Activated B cell treated with CpG ODN at 0.5 μM for 24 hours (primary cell): ENCODE measurements at regions not wholly inside any gene's neighbourhood (a gene's known extent, or its start where the extent isn't known, plus 50 kb on each side); places are given as distances from the start of the nearest gene placed in this dataset.

Source experiments
- ATAC-seq: fragments of 200-7000 bp; cut with Tn5 transposase; one replicate; pipeline ENCODE4 v1.10.0; 2021; ENCODE audit warnings: low read depth, mild to moderate bottlenecking, moderate library complexity
- CTCF ChIA-PET: fragments of 350-600 bp; sonication (Branson Sonifier 250); formaldehyde crosslinking; loops from one replicate; lab custom pipeline; 2021; ENCODE audit warnings: antibody characterized with exemption; lab: Charles Lee
- POLR2A ChIA-PET: fragments of 350-600 bp; sonication (Branson Sonifier 250); formaldehyde crosslinking; loops from one replicate; lab custom pipeline; 2021; ENCODE audit warnings: antibody characterized with exemption; lab: Charles Lee
- DNase-seq: peaks from one replicate; pipeline ENCODE4 v3.0.0; 2022
- H3K27ac Mint-ChIP-seq: one replicate; pipeline ENCODE4 v1.8.0; 2020; ENCODE audit warnings: mixed read lengths
- H3K27me3 Mint-ChIP-seq: one replicate; pipeline ENCODE4 v1.8.0; 2021; ENCODE audit warnings: mixed read lengths
- H3K36me3 Mint-ChIP-seq: one replicate; pipeline ENCODE4 v1.8.0; 2021; ENCODE audit warnings: low read depth, mixed read lengths
- H3K4me1 Mint-ChIP-seq: one replicate; pipeline ENCODE4 v1.8.0; 2021; ENCODE audit warnings: mixed read lengths
- H3K4me3 Mint-ChIP-seq: one replicate; pipeline ENCODE4 v1.8.0; 2020; ENCODE audit warnings: mild to moderate bottlenecking, mixed read lengths
- H3K9me3 Mint-ChIP-seq: one replicate; pipeline ENCODE4 v1.8.0; 2020; ENCODE audit warnings: mixed read lengths
- CTCF ChIP-seq: fragments of 200-600 bp; IDR thresholded peaks from one replicate; pipeline ENCODE4 v1.8.0; 2022; ENCODE audit warnings: antibody characterized with exemption, mild to moderate bottlenecking
- intact Hi-C: fragments of 100-400 bp; cut with micrococcal nuclease; formaldehyde crosslinking; loops from one replicate; pipeline ENCODE4 v1.15.1; 2024

GRCh38 chr4:11596989-11597388, 168.3 kb upstream of the HS3ST1 start:
- CTCF ChIA-PET: no interaction called here
- Mint-ChIP-seq H3K36me3 (no peaks in the 10 kb centered on the region), H3K27me3 (no peaks in the 10 kb centered on the region), H3K4me3 (no peak overlapping the region), H3K27ac (no peak overlapping the region), H3K9me3 (no peaks in the 10 kb centered on the region), H3K4me1 (peaks cover 8% of the 10 kb centered on the region)
- ATAC-seq (no peak), DNase-seq (no peak)
- TF ChIP-seq CTCF: no peak
- intact Hi-C loops: no loop called here
- POLR2A ChIA-PET: no interaction called here

DNA sequence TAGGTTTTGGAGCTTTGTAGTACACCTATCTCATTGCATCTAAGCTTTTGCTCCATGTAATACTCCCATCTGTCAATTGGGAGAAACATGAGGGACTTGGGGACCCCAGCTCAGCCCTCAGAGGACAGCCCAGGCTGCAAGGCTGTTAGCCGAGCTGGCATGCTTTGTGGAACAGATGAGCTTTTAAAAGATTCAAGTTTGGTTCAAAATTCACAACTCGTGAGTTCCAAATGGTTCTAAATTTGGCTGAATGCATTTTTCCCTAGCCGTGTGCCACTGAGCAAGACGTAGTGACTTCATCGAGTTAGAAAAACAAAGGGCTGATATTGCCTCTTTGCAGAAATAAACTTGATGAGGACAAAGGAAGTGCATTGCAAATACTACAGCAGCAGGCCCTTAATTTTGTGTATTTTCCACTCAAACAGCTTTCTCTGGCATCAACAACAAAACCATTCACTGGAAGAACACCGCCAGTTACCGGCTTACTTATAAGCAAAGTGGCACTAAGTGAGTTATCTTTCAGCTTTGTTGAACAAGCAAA, 165.0 kb upstream of the HS3ST1 start:
- ChIA-PET POLR2A (no interaction called here), CTCF (no interaction called here)
- intact Hi-C loops: no loop called here
- TF ChIP-seq CTCF: no peak
- DNase-seq (no peak), ATAC-seq (no peak)
- H3K4me3 Mint-ChIP-seq: no peak overlapping the region
- no peaks in the 10 kb centered on the region for H3K9me3 Mint-ChIP-seq
- no peak overlapping the region for H3K27ac Mint-ChIP-seq
- no peaks in the 10 kb centered on the region for H3K27me3 Mint-ChIP-seq
- H3K36me3 Mint-ChIP-seq: no peaks in the 10 kb centered on the region
- H3K4me1 Mint-ChIP-seq: peaks cover 8% of the 10 kb centered on the region

DNA sequence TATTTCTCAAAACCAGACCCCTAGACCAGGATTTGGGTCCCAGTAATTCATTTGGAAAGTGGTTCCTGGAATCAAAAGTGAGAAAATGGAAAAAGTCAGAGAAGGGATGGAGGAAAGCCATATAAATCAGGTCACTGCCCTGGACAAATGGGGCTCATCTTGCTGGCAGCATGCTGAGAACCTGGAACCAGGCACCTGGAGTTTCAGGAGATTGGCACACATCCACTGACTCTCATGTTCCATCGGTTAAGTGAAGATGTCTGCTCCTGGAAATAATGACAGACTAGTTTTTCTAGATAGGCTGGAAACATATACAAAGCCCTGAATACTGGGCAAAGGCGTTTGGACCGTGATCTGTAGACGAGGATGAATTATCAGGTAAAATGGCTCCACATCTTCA, 163.6 kb upstream of the HS3ST1 start:
- ATAC-seq: no peak
- Mint-ChIP-seq H3K4me3 (no peak overlapping the region), H3K36me3 (no peaks in the 10 kb centered on the region), H3K27ac (no peak overlapping the region), H3K27me3 (no peaks in the 10 kb centered on the region), H3K9me3 (no peaks in the 10 kb centered on the region), H3K4me1 (no peaks in the 10 kb centered on the region)
- TF ChIP-seq CTCF: no peak
- ChIA-PET POLR2A (no interaction called here), CTCF (no interaction called here)
- intact Hi-C loops: no loop called here
- no peak for DNase-seq

DNA sequence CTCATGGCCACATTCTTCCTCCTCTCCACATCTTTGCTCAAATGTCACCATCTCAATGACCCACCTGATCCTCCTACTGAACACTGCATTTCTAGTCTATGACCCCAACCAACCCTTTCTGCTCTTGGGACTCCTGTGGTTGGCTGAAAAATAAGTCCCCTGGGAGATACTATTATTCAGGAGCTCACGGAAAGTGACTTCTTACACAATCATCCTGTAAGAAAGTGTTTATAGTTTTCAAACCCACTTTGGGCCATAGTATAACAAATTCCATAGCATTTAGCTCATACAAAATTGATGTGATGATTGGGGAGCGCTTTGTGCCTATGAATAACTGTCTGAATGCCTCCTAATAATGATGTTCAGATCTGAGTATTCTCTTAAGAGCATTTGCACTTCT, 161.4 kb upstream of the HS3ST1 start:
- no peak for ATAC-seq
- no peaks in the 10 kb centered on the region for H3K36me3 Mint-ChIP-seq
- H3K9me3 Mint-ChIP-seq: no peaks in the 10 kb centered on the region
- DNase-seq: no peak
- H3K4me3 Mint-ChIP-seq: no peak overlapping the region
- H3K4me1 Mint-ChIP-seq: no peaks in the 10 kb centered on the region
- intact Hi-C loops: no loop called here
- H3K27me3 Mint-ChIP-seq: no peaks in the 10 kb centered on the region
- no peak for TF ChIP-seq CTCF
- ChIA-PET CTCF (no interaction called here), POLR2A (no interaction called here)
- H3K27ac Mint-ChIP-seq: no peak overlapping the region

GRCh38 chr4:11589676-11590075, 161.0 kb upstream of the HS3ST1 start:
- no peaks in the 10 kb centered on the region for H3K27me3 Mint-ChIP-seq
- POLR2A ChIA-PET: no interaction called here
- no peaks in the 10 kb centered on the region for H3K9me3 Mint-ChIP-seq
- H3K4me3 Mint-ChIP-seq: no peak overlapping the region
- no peaks in the 10 kb centered on the region for H3K4me1 Mint-ChIP-seq
- intact Hi-C loops: no loop called here
- no peak for TF ChIP-seq CTCF
- no peak for DNase-seq
- no peak for ATAC-seq
- no peaks in the 10 kb centered on the region for H3K36me3 Mint-ChIP-seq
- CTCF ChIA-PET: no interaction called here
- no peak overlapping the region for H3K27ac Mint-ChIP-seq
